ENCODE measurements at regions not wholly inside any gene's neighbourhood (a gene's known extent, or its start where the extent isn't known, plus 50 kb on each side); places are given as distances from the start of the nearest gene placed in this dataset.

DNA sequence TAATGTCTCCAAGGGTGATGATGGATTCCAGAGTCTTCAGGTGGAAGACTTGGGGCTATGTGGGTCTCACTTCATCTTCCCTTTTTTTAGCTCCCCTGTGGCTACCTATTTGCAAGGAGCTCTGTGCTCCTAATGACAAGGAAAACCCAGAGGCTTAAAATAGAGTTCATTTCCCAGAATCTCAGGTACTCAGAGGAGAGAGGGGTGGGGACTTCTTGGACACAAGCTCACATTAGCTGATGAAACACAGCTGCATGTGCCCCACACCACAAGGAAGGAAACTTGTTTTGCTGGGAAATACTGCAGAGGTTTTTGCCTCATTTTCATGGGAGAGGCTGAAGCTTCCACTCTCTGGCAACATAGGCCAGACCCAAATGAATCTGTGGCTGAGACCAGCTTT, 138.6 kb upstream of the SLC1A4 start:
- TF ChIP-seq, protein P1, sequence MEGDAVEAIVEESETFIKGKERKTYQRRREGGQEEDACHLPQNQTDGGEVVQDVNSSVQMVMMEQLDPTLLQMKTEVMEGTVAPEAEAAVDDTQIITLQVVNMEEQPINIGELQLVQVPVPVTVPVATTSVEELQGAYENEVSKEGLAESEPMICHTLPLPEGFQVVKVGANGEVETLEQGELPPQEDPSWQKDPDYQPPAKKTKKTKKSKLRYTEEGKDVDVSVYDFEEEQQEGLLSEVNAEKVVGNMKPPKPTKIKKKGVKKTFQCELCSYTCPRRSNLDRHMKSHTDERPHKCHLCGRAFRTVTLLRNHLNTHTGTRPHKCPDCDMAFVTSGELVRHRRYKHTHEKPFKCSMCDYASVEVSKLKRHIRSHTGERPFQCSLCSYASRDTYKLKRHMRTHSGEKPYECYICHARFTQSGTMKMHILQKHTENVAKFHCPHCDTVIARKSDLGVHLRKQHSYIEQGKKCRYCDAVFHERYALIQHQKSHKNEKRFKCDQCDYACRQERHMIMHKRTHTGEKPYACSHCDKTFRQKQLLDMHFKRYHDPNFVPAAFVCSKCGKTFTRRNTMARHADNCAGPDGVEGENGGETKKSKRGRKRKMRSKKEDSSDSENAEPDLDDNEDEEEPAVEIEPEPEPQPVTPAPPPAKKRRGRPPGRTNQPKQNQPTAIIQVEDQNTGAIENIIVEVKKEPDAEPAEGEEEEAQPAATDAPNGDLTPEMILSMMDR (IDR thresholded peaks at IDR 0.05; ENCODE audit: low read depth, low read length), result no peak
- no peak for TF ChIP-seq EZH2phosphoT487 (IDR thresholded peaks at IDR 0.05; ENCODE audit: low read depth)
